Mesenteric fat pad (tissue), 1 donor: ENCODE measurements at regions not wholly inside any gene's neighbourhood (a gene's known extent, or its start where the extent isn't known, plus 50 kb on each side); places are given as distances from the start of the nearest gene placed in this dataset.
"Not testable (repeated sequence)": the region's sequence is repeated elsewhere in the genome, so short reads cannot be mapped to it uniquely, and the experiment has no call there.

ENCODE experiments used
- DNase-seq: peaks from one replicate; pipeline ENCODE4 v3.0.0-alpha.2; 2020; ENCODE audit warnings: low spot score
- donor health status: DM: yes; HTN: yes; CAD: no.

GRCh38 chr3:124313621-124314020 is 321.7 kb upstream of the ROPN1 start:
- DNase-seq: no peak

- no peak for DNase-seq
Measured at GRCh38 chr3:124315215-124316033, 323.5 kb upstream of the ROPN1 start.

- no peak for DNase-seq
Measured at GRCh38 chr3:124316034-124316287, 324.0 kb upstream of the ROPN1 start.

- DNase-seq: no peak
Measured at GRCh38 chr3:124318014-124318413, 326.1 kb upstream of the ROPN1 start.

- no peak for DNase-seq
Measured at GRCh38 chr3:124318656-124319055, 326.7 kb upstream of the ROPN1 start.

GRCh38 chr3:124320976-124321375 is 329.1 kb upstream of the ROPN1 start:
- DNase-seq: no peak

GRCh38 chr3:124322309-124322880 is 330.5 kb upstream of the ROPN1 start:
- no peak for DNase-seq

GRCh38 chr3:124322966-124323365 is 331.0 kb upstream of the ROPN1 start:
- no peak for DNase-seq

- DNase-seq: no peak
Measured at GRCh38 chr3:124325248-124325647, 333.3 kb upstream of the ROPN1 start.

- no peak for DNase-seq
Measured at GRCh38 chr3:124329723-124330122, 337.8 kb upstream of the ROPN1 start.

- no peak for DNase-seq
Measured at GRCh38 chr3:124333931-124334640, 342.2 kb upstream of the ROPN1 start.

GRCh38 chr3:124336067-124336656 is 344.2 kb upstream of the ROPN1 start:
- DNase-seq: no peak

GRCh38 chr3:124345845-124346244 is 353.9 kb upstream of the ROPN1 start:
- no peak for DNase-seq

- no peak for DNase-seq
Measured at GRCh38 chr3:124346487-124346886, 354.6 kb upstream of the ROPN1 start.

- no peak for DNase-seq
Measured at GRCh38 chr3:124347418-124347817, 355.5 kb upstream of the ROPN1 start.

GRCh38 chr3:124348555-124348954 is 356.6 kb upstream of the ROPN1 start:
- not testable (repeated sequence) for DNase-seq

- no peak for DNase-seq
Measured at GRCh38 chr3:124351430-124352148, 359.7 kb upstream of the ROPN1 start.

- DNase-seq: no peak
Measured at GRCh38 chr3:124352149-124352539, 360.2 kb upstream of the ROPN1 start.

GRCh38 chr3:124353691-124354090 is 361.8 kb upstream of the ROPN1 start:
- no peak for DNase-seq

- no peak for DNase-seq
Measured at GRCh38 chr3:124354150-124354549, 362.2 kb upstream of the ROPN1 start.

GRCh38 chr3:124358156-124358555 is 366.2 kb upstream of the ROPN1 start:
- DNase-seq: no peak

- no peak for DNase-seq
Measured at GRCh38 chr3:124360155-124360554, 368.2 kb upstream of the ROPN1 start.
